GM12891 (cell line): ENCODE measurements at regions not wholly inside any gene's neighbourhood (a gene's known extent, or its start where the extent isn't known, plus 50 kb on each side); places are given as distances from the start of the nearest gene placed in this dataset.

Experiments used
- POLR2A ChIP-seq: IDR thresholded peaks from 2 replicates; pipeline ENCODE4 v1.6.1; 2011; ENCODE audit warnings: low read depth, low read length, control low read depth
- POLR2AphosphoS5 ChIP-seq: IDR thresholded peaks from 2 replicates; pipeline ENCODE4 v1.6.1; 2011; ENCODE audit warnings: low read depth, low read length, control low read depth
- TAF1 ChIP-seq: IDR thresholded peaks from 2 replicates; pipeline ENCODE4 v1.6.1; 2011; ENCODE audit warnings: low read depth, low read length, control low read depth

DNA sequence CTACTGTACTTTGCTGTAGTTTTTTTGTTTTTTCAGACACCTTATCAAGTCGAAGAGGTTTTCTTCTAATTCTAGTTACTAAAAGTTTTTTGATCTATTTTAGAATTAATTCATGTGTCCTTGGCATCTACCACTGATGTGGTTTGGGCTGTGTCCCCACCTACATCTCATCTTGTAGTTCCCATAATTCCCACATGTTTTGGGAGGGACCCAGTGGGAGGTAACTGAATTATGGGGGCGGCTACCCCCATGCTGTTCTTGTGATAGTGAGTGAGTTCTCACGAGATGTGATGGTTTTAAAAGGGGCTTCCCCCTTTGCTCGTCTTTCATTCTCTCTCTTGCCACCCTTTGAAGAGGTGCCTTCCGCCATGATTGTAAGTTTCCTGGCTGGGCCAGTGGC lies 154.6 kb upstream of the EEPD1 start:
- TF ChIP-seq POLR2AphosphoS5 (no peak), POLR2A (no peak), TAF1 (no peak)
